Hepatocyte (in vitro differentiated cells): ENCODE measurements at regions not wholly inside any gene's neighbourhood (a gene's known extent, or its start where the extent isn't known, plus 50 kb on each side); places are given as distances from the start of the nearest gene placed in this dataset.

ENCODE experiments used
- EZH2 ChIP-seq: fragments of 200-600 bp; sonication (generic); IDR thresholded peaks from 2 replicates; pipeline ENCODE4 v1.6.1; 2016; ENCODE audit warnings: antibody characterized with exemption, mild to moderate bottlenecking, borderline replicate concordance
- EZH2phosphoT487 ChIP-seq: fragments of 200-600 bp; sonication (generic); IDR thresholded peaks from one replicate; pipeline ENCODE4 v1.6.1; 2018; ENCODE audit warnings: antibody characterized with exemption, mild to moderate bottlenecking, low read depth, moderate library complexity; ENCODE audit not compliant: unreplicated experiment, severe bottlenecking

DNA sequence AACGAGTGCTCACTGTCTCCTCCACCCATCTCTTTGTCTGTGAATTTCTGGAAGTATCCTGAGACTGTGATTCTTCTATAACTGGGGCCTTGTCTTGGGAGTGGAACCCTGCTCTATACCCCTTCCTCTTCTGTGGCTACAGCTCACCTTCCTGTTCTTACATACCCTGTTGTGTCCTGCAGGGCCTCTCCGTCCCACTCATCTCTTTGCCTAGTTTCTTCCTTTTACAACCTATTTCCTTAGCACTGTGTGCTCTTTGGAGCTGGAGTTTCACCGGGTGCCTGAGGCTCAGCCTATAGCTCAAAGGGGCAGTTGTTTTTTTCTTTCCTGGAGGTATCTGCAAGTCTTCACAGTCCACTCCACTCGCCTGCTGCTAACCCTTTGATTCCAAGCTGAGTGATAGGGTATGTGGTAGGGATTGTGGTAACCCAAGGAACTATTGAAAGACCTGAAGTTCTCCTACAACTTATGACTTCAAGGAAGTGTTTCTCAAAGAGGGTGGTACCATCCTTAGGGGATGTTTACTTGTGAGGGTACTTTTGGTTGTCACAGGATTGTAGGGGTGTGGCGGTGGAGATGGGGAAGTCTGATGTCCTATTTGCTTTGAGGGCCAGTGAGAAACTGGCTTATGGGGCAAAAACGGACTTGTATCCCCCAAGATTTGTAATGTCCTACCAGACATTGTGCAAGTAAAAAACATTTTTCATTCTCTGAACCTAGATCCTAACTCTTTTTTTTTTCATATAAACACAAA lies 66.6 kb upstream of the ARL8B start:
- TF ChIP-seq EZH2 (no peak), EZH2phosphoT487 (no peak)
